Heart left ventricle (tissue), 16 donors: ENCODE measurements at regions not wholly inside any gene's neighbourhood (a gene's known extent, or its start where the extent isn't known, plus 50 kb on each side); places are given as distances from the start of the nearest gene placed in this dataset.

Experiments used
- ATAC-seq, 4 donors: fragments of 200-7000 bp; cut with Tn5 transposase; one replicate each; pipeline ENCODE4 v1.9.1; 2020 to 2022; ENCODE audit warnings: moderate library complexity in 4 of 4, mild to moderate bottlenecking in 3 of 4, moderate number of reproducible peaks in 1 of 4
- DNase-seq, 5 donors: peaks; one replicate each; pipeline ENCODE4 v3.0.0-alpha.2; 2020
- H3K27ac ChIP-seq, 12 donors: fragments of 200-600 bp; sonication (generic) in 4 of 12; one replicate each; pipeline versions ENCODE4 v1.5.0 to v1.8.0; 2016 to 2022; ENCODE audit warnings: mild to moderate bottlenecking in 2 of 12
- H3K27me3 ChIP-seq, 9 donors: fragments of 200-600 bp; sonication (generic) in 2 of 9; one replicate each; pipeline versions ENCODE4 v1.5.1 to v1.8.0; 2016 to 2022; ENCODE audit warnings: mild to moderate bottlenecking in 3 of 9
- H3K36me3 ChIP-seq, 9 donors: fragments of 200-600 bp; sonication (generic) in 2 of 9; one replicate each; pipeline versions ENCODE4 v1.5.0 to v1.8.0; 2018 to 2022; ENCODE audit warnings: mild to moderate bottlenecking in 2 of 9
- H3K4me1 ChIP-seq, 12 donors: fragments of 200-600 bp; sonication (generic) in 4 of 12; one replicate each; pipeline versions ENCODE4 v1.5.0 to v1.8.0; 2016 to 2022; ENCODE audit warnings: mild to moderate bottlenecking in 3 of 12
- H3K4me3 ChIP-seq, 12 donors: fragments of 200-600 bp; sonication (generic) in 4 of 12; one replicate each; pipeline versions ENCODE4 v1.5.0 to v1.8.0; 2017 to 2022; ENCODE audit warnings: mild to moderate bottlenecking in 9 of 12, moderate library complexity in 4 of 12
- H3K9me3 ChIP-seq, 12 donors: fragments of 200-600 bp; sonication (generic) in 4 of 12; one replicate each; pipeline versions ENCODE4 v1.5.0 to v1.8.0; 2016 to 2022; ENCODE audit warnings: mild to moderate bottlenecking in 1 of 12
- POLR2A ChIP-seq, 2 donors: fragments of 450-650 bp; IDR thresholded peaks; one replicate each; pipeline ENCODE4 v1.6.1; 2017; ENCODE audit warnings: antibody characterized with exemption in 2 of 2, mild to moderate bottlenecking in 2 of 2, moderate library complexity in 2 of 2
- WGBS, 4 donors: extraction: QIAGEN DNeasy Blood & Tissue Kit in 2 of 4; methylation state at CpG; one replicate each; pipeline versions ENCODE4 v1.1.5 to v1.1.7; 2013 to 2018; 5-methylcytosine and 5-hydroxymethylcytosine counted together
- intact Hi-C, 10 donors: fragments of 100-400 bp; cut with DNase I; formaldehyde crosslinking; loops; one replicate each; pipeline versions ENCODE4 v1.11.1 to v1.14.2; 2022
- TF ChIP-seq, protein P1 (sequence below), 12 donors: fragments of 200-600 bp; sonication (generic) in 4 of 12; IDR thresholded peaks; one replicate each; pipeline versions ENCODE4 v1.5.0 to v1.8.0; 2018 to 2022; ENCODE audit warnings: antibody characterized with exemption in 12 of 12, mild to moderate bottlenecking in 5 of 12
- donor health status: ischemic (EF 13 %, LVEDD 7.1; RV severe dilation, severe dysfunction).
- donor health status: healthy with polysubstance abuse.
- donor health status: DM: no; HTN: yes; CAD: no.
- donor health status: DM: no; HTN: no; CAD: no.
- donor health status: ischemic (EF 25% LVEDD 6.9; RV normal size, moderate dysfunction).
- donor health status: ischemic (EF 25% LVEDD 5.7; RV mildly dilated, moderate dysfunction).
- donor health status: healthy.
- donor health status: DM: yes; HTN: yes; CAD: no.
- donor health status: ischemic (EF 35%, LVEDD 5.7; RV mildly dilated, moderate dysfunction).
- donor health status: nonischemic (EF 11% LVEDD 7.7; RV severe dilation, severe dysfunction).
- donor health status: DM: yes; HTN: yes; CAD: no.
- donor health status: PGD.
- donor health status: ischemic (EF 29% LVEDD 5.4; RV normal size, mild dysfunction).
- donor health status: nonischemic (EF 23%, LVEDD 6.1; RV moderate dilation, normal function).

DNA sequence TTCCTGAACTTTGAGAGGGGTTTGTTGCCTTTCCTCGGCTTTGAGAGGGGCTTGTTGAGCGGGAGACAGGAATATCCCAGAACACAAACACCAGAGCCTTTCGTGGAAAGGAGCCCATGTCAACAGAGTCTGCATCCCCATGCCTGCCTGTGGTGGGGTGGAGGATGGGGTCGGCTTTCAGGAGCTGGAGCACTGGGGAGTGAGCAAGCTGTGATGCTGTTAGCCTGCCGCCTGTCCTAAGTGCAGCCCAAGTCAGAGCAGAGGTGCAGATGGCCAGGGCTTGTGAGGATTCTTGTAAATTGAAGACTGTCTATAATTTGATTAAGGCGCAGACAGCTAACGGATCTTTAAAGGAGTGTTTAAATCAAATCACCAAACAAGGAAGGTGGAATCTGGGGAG, 103.3 kb upstream of the ANK2 start:
- WGBS, 4 donors, result 68 to 75% (median 74%) methylated on average over 7 of the region's 7 CpGs
- Histone ChIP-seq H3K27me3 (no peaks in the 10 kb centered on the region), H3K9me3 (no peaks in the 10 kb centered on the region), H3K4me3 (no peak overlapping the region), H3K4me1 (no peaks in the 10 kb centered on the region), H3K27ac (no peak overlapping the region), H3K36me3 (no peaks in the 10 kb centered on the region)
- intact Hi-C loops, result no loop called here
- no peak for TF ChIP-seq POLR2A (IDR thresholded peaks at IDR 0.05)
- TF ChIP-seq, protein P1, sequence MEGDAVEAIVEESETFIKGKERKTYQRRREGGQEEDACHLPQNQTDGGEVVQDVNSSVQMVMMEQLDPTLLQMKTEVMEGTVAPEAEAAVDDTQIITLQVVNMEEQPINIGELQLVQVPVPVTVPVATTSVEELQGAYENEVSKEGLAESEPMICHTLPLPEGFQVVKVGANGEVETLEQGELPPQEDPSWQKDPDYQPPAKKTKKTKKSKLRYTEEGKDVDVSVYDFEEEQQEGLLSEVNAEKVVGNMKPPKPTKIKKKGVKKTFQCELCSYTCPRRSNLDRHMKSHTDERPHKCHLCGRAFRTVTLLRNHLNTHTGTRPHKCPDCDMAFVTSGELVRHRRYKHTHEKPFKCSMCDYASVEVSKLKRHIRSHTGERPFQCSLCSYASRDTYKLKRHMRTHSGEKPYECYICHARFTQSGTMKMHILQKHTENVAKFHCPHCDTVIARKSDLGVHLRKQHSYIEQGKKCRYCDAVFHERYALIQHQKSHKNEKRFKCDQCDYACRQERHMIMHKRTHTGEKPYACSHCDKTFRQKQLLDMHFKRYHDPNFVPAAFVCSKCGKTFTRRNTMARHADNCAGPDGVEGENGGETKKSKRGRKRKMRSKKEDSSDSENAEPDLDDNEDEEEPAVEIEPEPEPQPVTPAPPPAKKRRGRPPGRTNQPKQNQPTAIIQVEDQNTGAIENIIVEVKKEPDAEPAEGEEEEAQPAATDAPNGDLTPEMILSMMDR (IDR thresholded peaks at IDR 0.05), result no peak
- ATAC-seq (no peak), DNase-seq (no peak)

DNA sequence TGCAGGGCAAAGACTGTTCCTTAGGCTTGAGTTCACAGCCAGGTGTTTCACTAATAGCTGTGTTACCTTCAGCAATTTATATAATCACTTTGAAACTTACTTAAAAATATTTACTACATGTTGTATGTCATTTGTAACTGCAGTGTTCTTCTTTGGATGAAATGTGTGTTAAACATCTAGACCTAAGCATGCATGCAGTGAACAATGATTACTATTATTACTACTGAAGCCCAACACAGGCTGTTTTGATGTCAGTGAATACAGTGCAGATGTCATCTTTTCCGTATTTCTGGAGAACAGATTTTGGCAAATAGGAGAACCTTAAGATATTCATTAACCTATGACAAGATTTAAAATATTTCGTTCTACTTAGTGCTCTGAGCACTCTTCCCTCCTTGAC, 101.8 kb upstream of the ANK2 start:
- Histone ChIP-seq H3K27ac (no peak overlapping the region), H3K9me3 (no peaks in the 10 kb centered on the region), H3K36me3 (no peaks in the 10 kb centered on the region), H3K4me1 (peaks cover 0 to 5% (median 0%) of the 10 kb centered on the region in 12 donors), H3K27me3 (no peaks in the 10 kb centered on the region), H3K4me3 (no peak overlapping the region)
- 75 to 79% (median 79%) methylated on average over 2 of the region's 2 CpGs for WGBS, 4 donors
- intact Hi-C loops, result no loop called here
- TF ChIP-seq, protein P1 (IDR thresholded peaks at IDR 0.05), result no peak
- no peak for TF ChIP-seq POLR2A (IDR thresholded peaks at IDR 0.05)
- ATAC-seq (no peak), DNase-seq (no peak)

DNA sequence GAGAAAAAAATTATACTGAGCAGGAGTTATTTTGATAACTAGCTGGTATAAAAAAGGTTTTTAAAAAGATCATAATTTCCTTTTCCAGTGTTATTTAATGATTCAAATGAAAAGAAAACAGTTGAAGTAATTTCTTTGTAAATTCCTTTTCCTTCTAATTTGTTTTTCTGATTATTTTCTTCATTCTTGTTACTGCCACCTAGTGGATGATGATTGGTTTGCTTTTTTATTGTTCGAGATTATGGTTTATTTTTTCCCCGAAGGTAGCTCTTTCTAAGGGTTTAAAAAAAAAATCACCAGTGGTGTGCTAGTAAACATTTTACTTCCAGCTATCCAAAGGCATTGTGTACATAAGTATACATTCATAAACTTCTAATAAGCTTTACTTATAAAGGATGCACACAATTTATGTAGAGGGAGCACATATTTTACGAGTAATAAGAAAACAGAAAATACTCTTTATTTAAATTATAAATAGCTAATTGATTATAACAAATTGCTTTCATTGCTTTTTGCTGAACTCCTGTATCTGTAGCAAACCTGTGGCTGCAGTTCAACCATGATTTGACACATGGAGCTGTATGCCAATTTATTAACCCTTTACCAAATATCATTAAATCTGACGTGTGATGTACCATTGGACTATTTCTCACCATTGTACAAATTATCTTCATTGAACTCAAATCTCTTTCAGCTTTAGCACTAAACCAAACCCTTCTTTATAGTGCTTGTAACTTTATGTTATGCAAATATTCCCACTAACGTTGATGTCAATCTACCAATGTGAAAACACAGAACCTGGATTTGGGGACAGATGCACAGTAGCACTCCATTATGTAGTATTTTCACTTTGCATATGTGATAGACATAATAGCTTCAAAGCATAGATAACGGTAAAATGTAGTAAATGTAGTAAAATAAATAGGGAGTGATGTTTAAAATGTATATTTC, 97.8 kb upstream of the ANK2 start:
- ATAC-seq (no peak), DNase-seq (no peak)
- Histone ChIP-seq H3K4me1 (peaks cover 0 to 7% (median 0%) of the 10 kb centered on the region in 12 donors), H3K9me3 (no peaks in the 10 kb centered on the region), H3K36me3 (no peaks in the 10 kb centered on the region), H3K27ac (no peak overlapping the region), H3K4me3 (peak overlapping the region in 2 of 12 donors; percentile 6 to 13), H3K27me3 (no peaks in the 10 kb centered on the region)
- TF ChIP-seq, protein P1 (IDR thresholded peaks at IDR 0.05), result peak; percentile 38 to 65 (median 60)
- TF ChIP-seq POLR2A (IDR thresholded peaks at IDR 0.05), result no peak
- WGBS, 4 donors, result 55 to 59% (median 57%) methylated on average over 6 of the region's 6 CpGs
- intact Hi-C loops, result loop anchor here in 3 of 10 donors (5.0 to 10.0 kb wide), 2 partner anchors 143 to 319 kb away; no protein-coding TSS in a partner anchor

DNA sequence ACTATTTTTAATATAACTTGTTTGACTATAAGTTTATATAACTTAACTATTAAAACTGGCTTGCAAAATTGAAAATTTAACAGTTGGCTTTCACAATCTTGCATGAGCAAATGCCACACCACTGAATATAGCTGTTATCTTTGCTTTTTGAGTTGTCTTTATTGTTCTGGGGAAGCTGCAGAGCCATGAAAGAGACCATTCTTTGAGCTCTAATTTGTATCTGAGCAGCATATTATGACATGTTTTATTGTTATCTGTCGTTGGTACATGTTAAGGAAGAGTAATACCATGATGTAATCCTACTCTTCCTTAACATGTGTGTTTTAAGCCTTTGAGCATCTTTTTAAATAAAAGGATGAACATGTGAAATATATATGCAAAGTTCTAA, 97.1 kb upstream of the ANK2 start:
- DNase-seq (no peak), ATAC-seq (no peak)
- Histone ChIP-seq H3K36me3 (no peaks in the 10 kb centered on the region), H3K4me1 (peaks cover 0 to 7% (median 0%) of the 10 kb centered on the region in 12 donors), H3K9me3 (no peaks in the 10 kb centered on the region), H3K4me3 (no peak overlapping the region), H3K27me3 (no peaks in the 10 kb centered on the region), H3K27ac (no peak overlapping the region)
- 39 to 58% (median 54%) methylated on average over 1 of the region's 1 CpG for WGBS, 4 donors
- no peak for TF ChIP-seq POLR2A (IDR thresholded peaks at IDR 0.05)
- TF ChIP-seq, protein P1 (IDR thresholded peaks at IDR 0.05), result no peak
- intact Hi-C loops, result loop anchor here in 3 of 10 donors (5.0 to 10.0 kb wide), 2 partner anchors 142 to 320 kb away; no protein-coding TSS in a partner anchor
